ENCODE measurements at regions not wholly inside any gene's neighbourhood (a gene's known extent, or its start where the extent isn't known, plus 50 kb on each side); places are given as distances from the start of the nearest gene placed in this dataset.

GRCh38 chr5:3794611-3795010, 199.0 kb downstream of the IRX1 start:
- no peak for TF ChIP-seq CTCF (IDR thresholded peaks at IDR 0.05; ENCODE audit: partially characterized antibody, unreplicated experiment)
- Mint-ChIP-seq H3K27me3 (ENCODE audit: unreplicated experiment) (no peaks in the 10 kb centered on the region), H3K9me3 (ENCODE audit: unreplicated experiment) (peaks cover 2% of the 10 kb centered on the region), H3K4me3 (ENCODE audit: unreplicated experiment) (no peak overlapping the region), H3K4me1 (ENCODE audit: low read depth, unreplicated experiment) (no peaks in the 10 kb centered on the region), H3K36me3 (ENCODE audit: unreplicated experiment) (peaks cover 5% of the 10 kb centered on the region), H3K27ac (ENCODE audit: unreplicated experiment) (no peak overlapping the region)
- DNase-seq: no peak

- Mint-ChIP-seq H3K27me3 (ENCODE audit: unreplicated experiment) (no peaks in the 10 kb centered on the region), H3K36me3 (ENCODE audit: unreplicated experiment) (peaks cover 5% of the 10 kb centered on the region), H3K27ac (ENCODE audit: unreplicated experiment) (no peak overlapping the region), H3K4me1 (ENCODE audit: low read depth, unreplicated experiment) (no peaks in the 10 kb centered on the region), H3K4me3 (ENCODE audit: unreplicated experiment) (no peak overlapping the region), H3K9me3 (ENCODE audit: unreplicated experiment) (peaks cover 2% of the 10 kb centered on the region)
- DNase-seq: no peak
- no peak for TF ChIP-seq CTCF (IDR thresholded peaks at IDR 0.05; ENCODE audit: partially characterized antibody, unreplicated experiment)
Observed at GRCh38 chr5:3796736-3797135, 201.1 kb downstream of the IRX1 start.

GRCh38 chr5:3801967-3802366, 206.3 kb downstream of the IRX1 start:
- Mint-ChIP-seq H3K27ac (ENCODE audit: unreplicated experiment) (no peak overlapping the region), H3K36me3 (ENCODE audit: unreplicated experiment) (no peaks in the 10 kb centered on the region), H3K4me1 (ENCODE audit: low read depth, unreplicated experiment) (no peaks in the 10 kb centered on the region), H3K4me3 (ENCODE audit: unreplicated experiment) (no peak overlapping the region), H3K9me3 (ENCODE audit: unreplicated experiment) (no peaks in the 10 kb centered on the region), H3K27me3 (ENCODE audit: unreplicated experiment) (no peaks in the 10 kb centered on the region)
- TF ChIP-seq CTCF (IDR thresholded peaks at IDR 0.05; ENCODE audit: partially characterized antibody, unreplicated experiment): no peak
- DNase-seq: no peak

- peaks cover 15% of the 10 kb centered on the region for H3K36me3 Mint-ChIP-seq (ENCODE audit: unreplicated experiment)
- H3K27me3 Mint-ChIP-seq (ENCODE audit: unreplicated experiment): peaks cover 2% of the 10 kb centered on the region
- no peak overlapping the region for H3K27ac Mint-ChIP-seq (ENCODE audit: unreplicated experiment)
- no peak for DNase-seq
- no peaks in the 10 kb centered on the region for H3K4me1 Mint-ChIP-seq (ENCODE audit: low read depth, unreplicated experiment)
- no peaks in the 10 kb centered on the region for H3K9me3 Mint-ChIP-seq (ENCODE audit: unreplicated experiment)
- no peak for TF ChIP-seq CTCF (IDR thresholded peaks at IDR 0.05; ENCODE audit: partially characterized antibody, unreplicated experiment)
- H3K4me3 Mint-ChIP-seq (ENCODE audit: unreplicated experiment): no peak overlapping the region
Observed at GRCh38 chr5:3809455-3809854, 213.8 kb downstream of the IRX1 start.

GRCh38 chr5:3811116-3811515, 215.5 kb downstream of the IRX1 start:
- TF ChIP-seq CTCF (IDR thresholded peaks at IDR 0.05; ENCODE audit: partially characterized antibody, unreplicated experiment): no peak
- Mint-ChIP-seq H3K9me3 (ENCODE audit: unreplicated experiment) (no peaks in the 10 kb centered on the region), H3K27ac (ENCODE audit: unreplicated experiment) (no peak overlapping the region)

More at GRCh38 chr5:3811116-3811515, 215.5 kb downstream of the IRX1 start:
- Mint-ChIP-seq H3K4me1 (ENCODE audit: low read depth, unreplicated experiment) (no peaks in the 10 kb centered on the region), H3K27me3 (ENCODE audit: unreplicated experiment) (peaks cover 2% of the 10 kb centered on the region), H3K36me3 (ENCODE audit: unreplicated experiment) (peaks cover 15% of the 10 kb centered on the region), H3K4me3 (ENCODE audit: unreplicated experiment) (no peak overlapping the region)
- DNase-seq: no peak

Measured in glutamatergic neuron (in vitro differentiated cells).